ENCODE measurements at regions not wholly inside any gene's neighbourhood (a gene's known extent, or its start where the extent isn't known, plus 50 kb on each side); places are given as distances from the start of the nearest gene placed in this dataset.
A peak's percentile ranks its signal among the peaks of the same experiment; 100 is the strongest.

DNA sequence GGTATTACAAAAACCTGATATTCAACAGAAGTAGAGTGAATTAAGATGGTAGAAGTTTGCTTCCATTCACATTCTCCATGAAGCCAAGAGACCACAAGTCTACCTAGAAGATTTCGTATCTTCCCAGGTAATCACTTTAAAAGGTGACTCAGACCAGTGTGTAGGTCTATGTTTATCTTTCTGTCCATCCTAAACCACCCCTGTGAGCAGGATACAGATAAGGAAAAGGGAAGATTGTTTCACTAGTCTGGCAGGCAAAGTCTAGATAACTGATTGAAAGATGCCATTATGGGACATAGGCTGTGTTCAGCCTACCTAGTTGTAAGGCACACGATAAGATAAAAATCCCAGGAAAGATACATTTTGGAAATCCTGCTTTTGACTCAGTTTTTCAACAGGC is 244.3 kb upstream of the NWD2 start:
- no peak for DNase-seq

DNA sequence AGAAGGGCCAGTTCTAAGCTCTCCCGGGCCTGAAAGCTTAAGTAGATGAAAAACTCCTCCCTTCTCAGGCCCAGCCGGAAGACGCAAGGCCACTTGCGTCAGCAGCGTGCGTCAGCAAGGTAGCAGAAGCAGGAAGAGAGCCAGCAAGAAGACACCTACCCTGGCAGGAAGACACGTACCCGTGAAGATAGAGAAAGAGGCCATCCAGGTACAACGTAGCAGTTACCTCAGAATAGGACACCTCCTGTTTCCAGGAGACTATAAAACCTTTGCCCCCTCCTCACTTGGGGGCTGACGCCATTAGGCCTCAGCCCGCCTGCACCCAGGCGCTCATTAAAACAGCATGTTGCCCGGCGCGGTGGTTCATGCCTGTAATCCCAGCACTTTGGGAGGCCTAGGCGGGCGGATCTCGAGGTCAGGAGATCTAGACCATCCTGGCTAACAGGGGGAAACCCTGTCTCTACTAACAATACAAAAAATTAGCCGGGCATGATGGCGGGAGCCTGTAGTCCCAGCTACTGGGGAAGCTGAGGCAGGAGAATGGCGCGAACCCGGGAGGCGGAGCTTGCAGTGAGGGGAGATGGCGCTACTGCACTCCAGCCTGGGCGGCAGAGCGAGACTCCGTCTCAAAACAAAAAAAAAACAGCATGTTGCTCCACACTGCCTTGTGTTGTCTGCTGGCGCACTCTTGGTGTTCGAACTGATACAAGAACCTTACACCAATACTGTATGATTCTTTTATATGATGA is 242.7 kb upstream of the NWD2 start:
- no peak for DNase-seq

DNA sequence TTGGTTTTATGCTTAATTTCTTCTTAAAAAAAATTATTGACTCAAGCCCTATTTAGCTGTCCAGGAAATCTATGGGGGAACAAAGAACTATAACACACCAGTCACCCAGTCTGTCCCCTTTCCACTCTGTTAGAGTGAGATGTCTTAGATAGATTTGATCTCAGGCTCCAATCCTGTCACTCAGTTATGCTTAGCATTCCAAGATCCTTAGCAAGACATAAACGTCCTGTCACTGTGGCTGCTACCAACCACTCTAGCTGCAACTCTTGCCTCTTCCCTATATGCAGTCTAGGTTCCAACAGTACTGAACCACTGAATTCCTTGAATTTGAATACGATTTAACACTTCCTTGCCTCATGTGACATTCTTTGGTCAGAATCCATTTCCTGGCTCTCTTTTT is 241.9 kb upstream of the NWD2 start:
- DNase-seq: no peak

DNA sequence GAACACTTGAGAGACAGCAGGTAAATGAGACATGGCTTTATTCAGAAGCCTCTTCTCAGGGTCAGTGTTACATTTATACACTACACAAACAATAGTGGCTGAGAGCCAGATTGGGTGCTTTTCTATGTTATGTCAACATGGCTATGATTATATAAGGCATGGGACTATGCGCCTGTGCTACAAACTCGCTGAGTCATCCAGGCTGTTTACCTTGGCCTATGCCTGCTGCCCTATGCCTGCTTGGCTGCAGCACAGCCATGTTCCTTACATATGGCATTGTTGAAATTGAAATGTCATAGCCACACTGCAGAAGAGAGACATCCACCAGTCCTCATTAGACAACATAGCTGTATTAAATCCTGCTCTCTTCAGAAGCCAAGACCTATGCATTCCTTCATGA is 236.3 kb upstream of the NWD2 start:
- DNase-seq: no peak

DNA sequence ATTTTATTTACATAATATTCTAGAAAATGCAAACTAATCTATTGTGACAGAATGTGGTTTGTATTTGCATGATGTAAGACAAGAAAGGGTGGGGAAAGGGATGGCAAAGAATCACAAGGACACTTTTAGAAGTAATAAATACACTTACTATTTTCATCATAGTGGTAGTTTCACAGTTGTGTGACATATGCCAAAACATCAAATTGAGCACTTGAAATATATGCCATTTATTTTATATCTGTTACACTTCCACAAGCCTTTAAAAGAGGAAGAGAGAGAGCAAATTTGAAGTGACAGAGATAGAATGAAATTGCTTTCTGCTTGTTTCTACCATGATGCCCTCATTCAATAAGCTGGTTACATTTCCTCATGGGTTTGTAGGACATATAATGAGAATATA is 230.0 kb upstream of the NWD2 start:
- DNase-seq: no peak

DNA sequence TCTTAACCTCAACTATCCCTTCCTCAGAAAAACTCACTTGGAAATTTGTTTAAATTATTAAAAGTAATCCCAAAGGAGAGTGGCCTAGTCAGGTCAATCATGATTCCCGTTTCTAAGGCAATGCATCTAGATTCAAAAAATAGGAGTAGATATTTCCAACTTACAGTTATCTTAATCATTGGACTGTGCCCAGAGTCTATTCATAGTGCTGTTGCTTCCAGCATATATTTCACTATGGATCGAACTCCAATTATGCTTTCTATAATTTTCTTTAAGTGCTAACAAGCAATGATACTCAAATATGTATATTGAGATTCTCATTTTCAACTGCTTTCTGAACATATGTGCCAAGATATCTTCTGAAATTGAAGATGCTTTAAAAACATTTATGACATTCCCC is 229.2 kb upstream of the NWD2 start:
- DNase-seq: no peak

DNA sequence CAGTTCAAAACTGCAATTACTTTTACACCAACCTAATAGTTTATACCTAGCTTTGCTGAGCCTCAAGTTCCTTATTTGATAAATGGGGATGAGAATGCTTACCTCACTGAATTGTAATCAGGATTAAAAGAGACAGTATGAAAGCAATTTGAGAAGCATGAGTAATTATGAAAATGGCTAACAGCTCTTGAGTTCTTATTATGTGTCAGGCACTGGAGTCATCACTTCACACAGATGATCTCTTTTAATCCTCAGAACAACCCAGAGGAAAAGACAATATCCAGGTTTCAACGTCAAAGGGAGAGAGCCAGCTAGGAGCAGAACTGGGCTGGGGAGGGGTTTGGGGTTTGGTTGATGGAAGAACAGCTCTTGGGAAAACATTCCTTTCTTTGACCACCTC is 221.0 kb upstream of the NWD2 start:
- no peak for DNase-seq

DNA sequence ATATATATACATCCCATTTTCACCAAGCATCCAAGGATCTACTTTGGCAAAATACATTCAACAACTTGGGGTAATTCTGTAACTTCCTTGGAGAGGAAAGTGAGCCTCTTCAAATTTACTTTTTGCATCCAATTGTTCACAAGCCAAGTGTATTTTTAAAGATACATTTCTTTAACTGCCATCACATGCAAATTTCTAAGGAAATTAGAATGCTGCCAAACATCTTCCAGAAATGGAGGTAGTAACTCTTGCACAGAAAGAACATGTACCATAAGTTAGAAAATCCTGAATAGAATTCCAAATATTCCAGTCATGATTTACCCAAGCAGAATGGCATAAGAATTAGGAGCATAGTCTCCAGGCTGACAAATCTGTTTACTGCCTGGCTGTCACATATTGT is 220.5 kb upstream of the NWD2 start:
- no peak for DNase-seq

DNA sequence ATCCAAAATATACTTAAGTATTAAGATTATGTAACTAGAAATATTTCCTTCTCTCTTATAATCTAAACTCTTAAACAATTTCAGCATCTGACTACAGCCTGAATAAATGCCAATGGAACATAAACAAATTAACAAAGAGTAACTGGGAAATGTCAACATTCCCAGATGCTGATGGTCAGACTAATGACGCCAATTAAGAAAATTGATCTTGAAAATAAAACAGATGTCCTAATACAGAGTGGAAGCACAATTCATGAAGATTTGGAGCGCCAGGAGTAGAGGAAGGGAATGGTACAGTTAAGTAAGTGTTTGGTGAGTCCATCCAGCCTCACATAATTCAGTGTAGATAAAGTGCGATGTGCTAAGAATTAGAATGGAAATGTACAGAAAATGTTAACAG is 203.7 kb upstream of the NWD2 start:
- no peak for DNase-seq

DNA sequence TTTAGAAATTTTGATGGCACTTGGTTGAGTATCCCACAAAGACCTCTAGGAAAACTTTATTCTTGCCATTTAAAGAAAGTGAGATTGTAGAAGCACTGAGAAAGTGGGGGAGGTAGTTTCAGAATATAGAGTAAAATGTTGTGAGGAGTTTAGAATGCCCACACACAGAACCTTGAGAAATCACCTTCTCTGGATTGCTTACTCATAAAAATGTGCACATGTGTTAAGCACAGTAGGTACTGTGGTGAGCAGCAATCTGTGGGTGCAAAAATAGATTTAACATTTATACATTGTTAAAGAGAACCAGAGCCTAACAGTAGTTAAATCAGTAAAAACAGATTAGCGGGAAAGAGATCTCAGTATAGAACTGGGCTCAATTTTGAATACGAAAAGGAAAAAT is 201.2 kb upstream of the NWD2 start:
- DNase-seq: no peak

DNA sequence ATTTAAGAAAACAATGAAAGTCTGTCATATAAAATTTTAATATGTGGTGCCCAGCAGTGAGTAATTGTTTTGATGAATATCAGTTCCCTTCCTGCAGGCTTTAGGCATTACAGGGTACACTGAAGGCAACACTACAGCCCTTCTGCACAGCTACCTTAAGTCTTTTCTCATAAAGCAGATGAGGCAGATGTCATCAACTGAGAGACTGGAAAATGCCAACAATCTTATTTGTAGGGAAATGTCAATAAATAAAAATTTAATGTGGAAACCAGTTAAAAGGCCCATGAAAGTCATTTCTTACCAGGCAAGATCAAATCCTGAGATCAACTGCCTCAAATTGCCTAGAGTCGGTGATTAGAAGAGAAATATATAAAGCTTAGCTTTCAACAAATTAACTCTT is 193.4 kb upstream of the NWD2 start:
- DNase-seq: no peak

DNA sequence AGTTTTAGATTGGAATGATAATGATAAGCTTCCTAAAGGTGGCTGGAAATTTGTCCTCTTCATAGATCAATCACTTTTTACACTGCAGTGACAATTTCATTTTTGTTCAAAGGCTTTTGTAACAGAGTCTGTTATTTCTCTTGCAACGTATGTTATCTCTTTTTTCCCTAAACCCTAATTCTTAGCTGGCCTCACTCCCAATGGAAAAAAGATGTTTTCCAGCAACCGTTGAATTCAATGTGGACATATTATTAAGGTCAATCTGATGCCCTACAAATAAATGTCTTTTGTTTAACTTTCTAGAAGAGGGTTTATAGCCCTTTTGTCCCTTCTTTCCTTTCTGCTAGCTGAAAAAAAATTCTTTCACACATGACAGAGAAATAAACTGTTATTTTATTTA is 192.7 kb upstream of the NWD2 start:
- no peak for DNase-seq

DNA sequence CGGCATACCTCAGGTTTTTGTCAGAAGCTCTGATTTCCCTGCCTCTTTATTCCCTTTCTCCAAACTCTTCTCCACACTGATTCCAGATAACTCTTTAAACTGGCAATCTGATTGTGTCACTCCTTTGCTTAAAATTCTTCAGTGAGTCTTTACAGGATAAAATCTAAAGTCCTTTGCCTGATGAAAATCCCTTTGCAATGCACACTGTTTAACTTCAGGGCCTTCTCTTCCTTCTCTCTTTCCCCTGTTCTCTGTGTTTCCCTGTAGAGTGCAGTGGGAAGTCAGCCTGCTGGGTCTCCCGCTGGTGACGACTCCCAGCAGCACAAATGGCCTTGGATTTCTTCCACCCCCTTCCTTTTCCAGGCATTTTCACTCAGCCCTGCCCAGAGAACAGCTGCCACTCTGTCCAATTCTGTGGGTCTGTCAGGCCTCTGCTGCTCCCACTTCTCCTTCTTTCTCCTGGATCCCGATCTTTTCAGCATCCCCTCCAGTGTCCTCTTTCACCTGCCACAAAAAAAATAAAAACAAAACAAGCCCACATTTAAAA is 189.9 kb upstream of the NWD2 start:
- DNase-seq: peak; percentile 11

DNA sequence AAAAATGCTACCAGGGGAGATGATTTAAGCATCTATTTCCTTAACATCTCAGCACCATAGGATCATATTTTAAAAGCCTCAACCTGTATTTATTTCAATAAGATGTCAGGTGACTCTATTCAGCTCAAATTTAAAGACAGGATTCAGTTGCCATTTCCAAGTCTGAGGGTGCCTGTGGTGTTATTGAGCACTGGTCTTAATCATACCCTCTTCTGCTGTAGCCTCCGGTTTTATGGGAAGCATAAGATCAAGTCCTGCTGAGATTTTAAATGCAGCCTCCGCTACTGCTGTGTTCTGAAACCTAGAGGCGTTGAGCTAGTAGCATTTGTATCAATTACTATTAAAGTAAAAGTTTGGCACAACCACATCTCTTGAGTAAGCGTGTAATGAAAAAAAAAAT is 185.7 kb upstream of the NWD2 start:
- no peak for DNase-seq

DNA sequence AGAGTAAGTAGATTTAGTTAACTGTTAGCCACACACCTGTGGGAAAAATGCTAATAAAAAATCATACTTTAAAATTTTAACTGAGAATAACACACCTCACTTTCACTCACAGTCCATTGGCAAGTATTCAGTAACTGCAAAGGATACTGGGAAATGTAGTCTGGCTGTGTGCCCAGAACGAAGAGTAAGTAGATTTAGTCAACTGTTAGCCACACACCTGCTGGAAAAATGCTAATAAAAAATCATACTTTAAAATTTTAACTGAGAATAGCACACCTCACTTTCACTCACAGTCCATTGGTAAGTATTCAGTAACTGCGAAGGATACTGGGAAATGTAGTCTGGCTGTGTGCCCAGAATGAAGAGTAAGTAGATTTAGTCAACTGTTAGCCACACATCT is 178.4 kb upstream of the NWD2 start:
- no peak for DNase-seq

DNA sequence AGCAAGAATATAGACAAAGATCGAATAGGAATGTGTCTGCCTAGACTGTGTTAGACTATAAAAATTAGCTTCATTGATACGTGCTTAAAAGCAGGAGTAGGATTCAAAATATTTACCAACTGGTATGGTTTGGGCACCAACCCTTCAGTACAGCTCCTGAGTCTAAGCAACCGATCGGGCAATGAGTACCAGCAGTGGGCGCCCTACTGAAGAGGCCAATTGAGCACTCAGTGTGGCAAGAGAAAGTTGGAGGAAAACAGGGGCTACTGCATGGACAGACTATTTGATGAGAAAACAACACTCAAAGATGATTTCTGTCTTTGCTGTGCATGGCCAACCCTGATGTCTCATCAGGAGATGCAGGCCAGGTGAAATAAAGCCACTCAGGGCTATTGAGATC is 176.0 kb upstream of the NWD2 start:
- DNase-seq: no peak

DNA sequence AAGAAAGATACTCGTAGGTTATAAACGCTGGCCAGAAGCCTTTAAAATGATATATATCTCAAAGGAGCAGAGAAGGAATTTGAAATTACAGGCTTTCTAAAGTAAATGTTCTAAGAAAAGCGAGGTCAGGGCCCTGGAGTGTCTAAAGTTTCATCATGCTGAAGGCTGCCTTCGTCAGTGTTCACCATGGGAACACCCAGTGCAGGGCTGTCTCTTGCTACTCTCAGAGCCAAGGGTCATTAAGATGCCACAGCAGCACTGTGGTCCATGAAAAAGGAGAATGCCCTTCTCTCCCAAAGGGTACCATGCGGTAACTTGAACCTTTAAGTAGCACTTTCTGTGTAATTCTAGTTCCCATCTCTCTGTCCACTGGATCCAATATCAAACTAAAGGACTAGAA is 174.5 kb upstream of the NWD2 start:
- no peak for DNase-seq

DNA sequence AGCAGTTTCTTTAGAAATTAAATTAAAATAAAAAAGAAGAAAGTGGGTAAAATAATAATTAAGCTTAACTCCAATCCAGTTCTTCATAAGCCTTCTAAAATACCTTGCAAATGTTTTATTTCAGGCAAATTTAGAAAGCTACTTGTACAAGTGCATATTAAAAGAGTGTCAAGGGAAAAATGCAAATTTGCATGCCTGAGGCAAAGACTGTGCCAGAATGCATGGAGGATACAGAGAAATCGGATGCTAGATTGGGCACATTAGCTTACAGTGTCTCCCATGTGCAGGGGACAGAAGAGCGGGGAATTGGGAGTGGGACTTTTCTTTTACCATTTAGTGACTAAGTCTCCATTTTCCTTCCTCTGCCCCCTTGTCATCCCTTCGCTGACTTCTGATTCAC is 173.0 kb upstream of the NWD2 start:
- DNase-seq: no peak

DNA sequence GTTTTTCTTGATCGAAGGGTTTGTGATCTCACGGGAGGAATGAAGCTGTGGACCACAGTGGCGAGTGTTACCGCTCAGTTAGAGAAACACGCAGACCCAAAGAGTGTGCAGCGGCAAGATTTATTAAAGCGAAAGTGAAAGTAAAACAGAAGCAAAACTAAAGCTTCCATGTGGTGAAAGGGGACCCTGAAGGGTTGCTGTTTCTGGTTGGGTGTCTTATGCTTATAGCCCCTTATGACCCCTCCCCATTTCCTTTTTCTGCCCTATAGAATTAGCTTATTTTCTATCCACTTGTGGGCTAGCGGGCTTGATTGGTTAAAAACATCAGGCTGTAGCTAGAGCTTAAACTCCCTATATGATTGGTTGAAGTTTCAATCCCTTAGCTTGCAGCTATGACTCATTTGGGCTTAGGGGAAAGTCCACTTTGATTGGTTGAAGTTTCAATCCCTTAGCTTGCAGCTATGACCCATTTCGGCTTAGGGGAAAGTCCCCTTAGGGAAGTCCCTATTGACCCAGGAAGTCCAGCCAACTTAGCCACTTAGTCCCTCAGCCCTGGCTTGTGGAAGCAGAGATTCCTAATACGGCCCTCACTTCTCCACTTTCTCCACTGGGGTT is 171.2 kb upstream of the NWD2 start:
- no peak for DNase-seq

DNA sequence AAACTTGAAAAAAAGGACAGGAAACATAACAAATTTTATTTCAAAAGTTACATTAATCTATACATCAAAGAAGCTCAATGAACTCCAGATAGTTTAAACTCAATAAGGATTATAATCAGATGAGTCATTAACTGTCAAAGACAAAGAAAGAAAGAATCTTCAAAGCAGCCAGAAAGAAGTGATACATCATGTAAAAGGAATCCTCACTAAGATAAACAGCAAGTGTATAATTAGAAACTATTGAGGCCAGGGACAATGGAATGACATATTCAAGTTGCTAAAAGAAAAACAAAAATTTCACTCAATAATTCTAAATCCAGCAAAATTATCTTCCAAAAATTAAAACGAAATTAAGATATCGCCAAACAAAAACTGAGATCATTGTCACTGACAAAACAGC is 161.6 kb upstream of the NWD2 start:
- no peak for DNase-seq

DNA sequence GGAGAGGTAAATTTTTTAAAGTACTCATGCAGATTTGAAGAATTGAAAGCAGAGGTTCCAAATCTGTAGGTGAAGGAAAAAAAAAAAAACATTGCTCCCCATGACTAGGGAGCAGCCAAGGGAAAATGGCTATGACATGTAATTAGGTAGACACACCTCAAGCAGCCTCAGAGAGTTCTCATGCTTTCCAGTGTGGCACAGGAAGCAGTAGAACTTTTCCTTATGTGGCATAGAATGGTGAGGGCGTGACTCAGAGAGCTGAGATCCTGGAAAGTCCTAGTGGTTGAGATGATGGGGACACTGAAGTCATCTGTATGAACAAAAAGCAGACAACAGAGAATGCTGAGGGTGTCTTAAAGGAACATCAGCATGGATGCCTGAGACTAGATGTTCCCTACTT is 148.6 kb upstream of the NWD2 start:
- no peak for DNase-seq

DNA sequence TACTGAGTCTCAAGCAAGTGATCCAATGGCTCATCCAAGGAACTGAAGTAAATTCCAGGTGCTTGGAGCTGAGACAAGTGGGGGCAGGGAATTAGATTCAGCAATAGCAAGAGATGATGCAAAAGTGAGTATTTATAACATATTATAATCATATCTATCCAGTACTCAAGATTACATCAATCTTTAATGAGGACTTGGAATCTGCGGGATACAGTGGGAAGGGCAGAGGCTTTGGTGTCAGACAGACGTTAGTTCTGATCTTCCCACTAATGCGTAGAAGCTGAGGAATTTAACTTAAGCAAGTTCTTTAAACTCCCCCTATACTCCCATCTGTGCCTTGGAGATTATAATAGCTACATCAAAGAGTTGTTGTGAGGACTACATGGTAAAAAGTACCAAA is 143.4 kb upstream of the NWD2 start:
- no peak for DNase-seq

DNA sequence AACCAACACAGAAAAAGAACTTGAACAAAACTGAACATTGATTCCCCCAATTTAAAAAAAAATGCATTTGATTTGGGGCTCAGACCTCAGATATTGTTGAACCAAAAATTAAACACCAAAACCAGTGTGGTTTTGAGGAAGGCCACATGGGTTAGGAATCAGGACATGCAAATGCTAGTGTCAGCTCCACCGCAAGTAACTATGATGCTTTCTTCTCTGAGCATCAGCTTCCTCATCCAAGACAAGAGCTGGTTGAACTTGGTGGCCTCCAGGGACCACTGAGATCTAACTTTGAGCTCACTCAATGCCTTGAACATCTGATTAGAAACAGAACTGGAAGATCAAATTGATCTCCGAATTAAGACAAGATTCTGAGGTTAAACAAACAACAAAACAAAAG is 142.9 kb upstream of the NWD2 start:
- no peak for DNase-seq

DNA sequence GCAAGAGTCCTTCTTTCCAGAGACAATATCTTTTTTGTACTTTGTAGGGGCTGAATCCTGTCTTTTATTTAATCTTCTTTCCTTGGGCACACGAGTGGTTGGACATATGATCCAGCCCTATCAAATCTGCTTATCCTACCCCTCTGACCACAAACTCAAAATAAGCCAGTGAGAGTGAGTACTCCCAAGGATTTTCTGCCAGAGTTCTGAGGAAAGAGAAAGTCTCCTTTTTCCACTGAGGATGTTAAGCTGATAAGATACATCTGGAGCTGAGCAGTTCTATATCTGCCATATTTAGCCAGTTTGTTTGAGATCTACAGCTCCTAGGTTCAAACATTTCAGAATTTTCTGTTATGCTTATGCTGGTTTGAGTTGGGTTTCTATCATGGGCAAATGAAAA is 134.8 kb upstream of the NWD2 start:
- DNase-seq: no peak

DNA sequence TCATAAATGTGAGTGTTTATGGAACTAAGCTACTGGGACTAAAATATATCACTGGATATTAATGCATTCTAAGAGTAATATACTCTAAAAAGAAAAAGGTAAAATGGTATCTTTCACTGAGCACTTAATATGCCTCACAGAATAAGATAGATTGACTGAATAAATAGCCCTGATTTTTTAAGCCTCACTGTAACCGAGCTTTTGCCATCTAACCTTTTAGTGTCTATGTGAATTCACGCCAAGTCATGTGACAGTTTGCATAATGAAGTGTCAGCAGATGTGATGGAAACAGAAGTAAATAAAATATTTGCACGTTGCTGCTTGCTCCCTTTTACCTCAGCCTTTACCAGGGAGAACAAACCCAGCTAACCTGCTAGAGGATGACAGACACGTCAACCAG is 119.7 kb upstream of the NWD2 start:
- no peak for DNase-seq

All from DMS 273 treated with DMSO at 0.1 percent for 48 hours (cell line).